GM21381 (cell line): ENCODE measurements at regions not wholly inside any gene's neighbourhood (a gene's known extent, or its start where the extent isn't known, plus 50 kb on each side); places are given as distances from the start of the nearest gene placed in this dataset.
A peak's percentile ranks its signal among the peaks of the same experiment; 100 is the strongest.
"Not testable (repeated sequence)": the region's sequence is repeated elsewhere in the genome, so short reads cannot be mapped to it uniquely, and the experiment has no call there.

Experiments used
- ATAC-seq: cut with Tn5 transposase; IDR thresholded peaks from one replicate; pipeline ENCODE4 v1.9.1; 2021; ENCODE audit warnings: mild to moderate bottlenecking, moderate library complexity; ENCODE audit not compliant: unreplicated experiment

DNA sequence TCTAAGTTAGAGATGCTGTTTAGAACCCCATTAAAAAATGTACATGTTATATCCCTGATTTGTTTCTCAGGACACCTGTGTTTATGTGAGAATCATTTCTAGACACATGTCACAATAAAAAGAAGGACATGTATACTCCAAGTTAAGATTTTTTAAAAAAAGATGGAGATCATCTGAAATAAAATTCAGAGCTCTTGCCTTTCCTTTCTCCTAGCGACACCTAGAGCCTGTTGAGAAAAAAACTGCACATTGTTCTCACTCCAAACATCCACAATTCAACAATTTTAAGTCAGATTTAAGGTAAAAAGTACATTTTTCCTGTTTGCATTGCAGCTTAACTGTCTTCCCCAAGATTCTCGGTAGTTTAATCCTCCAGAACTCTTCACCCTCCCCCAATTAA is 171.8 kb downstream of the ATP6V0E2 start:
- ATAC-seq = not testable (repeated sequence)

DNA sequence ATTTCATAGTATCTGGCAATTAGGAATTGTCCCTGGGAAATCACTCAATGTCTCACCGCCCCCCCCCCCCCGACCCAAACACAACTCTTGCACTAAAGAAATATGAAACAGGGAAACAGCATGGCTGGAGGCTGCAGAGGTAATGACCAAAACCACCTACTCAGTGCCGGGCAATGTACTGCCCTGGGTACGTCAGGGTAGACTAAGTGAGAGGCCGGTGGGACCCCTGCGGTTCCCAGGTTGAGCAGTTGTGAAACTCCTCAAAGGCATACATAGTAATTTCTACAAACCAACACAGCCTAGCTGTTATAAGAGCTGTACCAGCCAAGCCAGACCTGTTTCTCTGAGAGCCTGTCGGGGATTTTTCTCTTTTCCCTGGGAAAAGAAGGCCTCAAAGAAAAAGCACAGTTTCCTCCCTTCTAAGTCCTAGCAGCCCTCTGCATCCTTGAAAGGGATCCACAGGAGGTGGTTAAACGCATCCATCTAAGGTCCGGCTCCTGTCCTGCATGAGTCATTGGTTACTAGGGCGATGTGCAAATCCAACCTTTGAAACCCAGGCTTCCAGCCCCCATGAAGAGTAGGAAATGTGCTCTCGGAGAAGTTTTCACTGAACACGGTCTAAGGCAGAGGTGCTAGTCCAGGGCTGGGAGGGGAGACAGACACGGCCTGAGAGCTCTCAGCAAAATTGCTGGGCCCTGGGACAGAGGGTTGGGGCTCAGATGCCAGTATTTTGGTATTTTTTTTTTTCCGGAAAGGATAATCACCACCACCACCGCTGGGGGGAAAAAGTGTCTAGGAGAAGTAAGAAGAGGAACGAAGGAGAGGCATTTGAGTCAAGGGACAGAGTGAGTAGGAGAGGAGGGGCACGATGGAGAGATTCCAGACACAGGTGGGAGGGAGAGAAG is 172.8 kb downstream of the ATP6V0E2 start:
- not testable (repeated sequence) for ATAC-seq

DNA sequence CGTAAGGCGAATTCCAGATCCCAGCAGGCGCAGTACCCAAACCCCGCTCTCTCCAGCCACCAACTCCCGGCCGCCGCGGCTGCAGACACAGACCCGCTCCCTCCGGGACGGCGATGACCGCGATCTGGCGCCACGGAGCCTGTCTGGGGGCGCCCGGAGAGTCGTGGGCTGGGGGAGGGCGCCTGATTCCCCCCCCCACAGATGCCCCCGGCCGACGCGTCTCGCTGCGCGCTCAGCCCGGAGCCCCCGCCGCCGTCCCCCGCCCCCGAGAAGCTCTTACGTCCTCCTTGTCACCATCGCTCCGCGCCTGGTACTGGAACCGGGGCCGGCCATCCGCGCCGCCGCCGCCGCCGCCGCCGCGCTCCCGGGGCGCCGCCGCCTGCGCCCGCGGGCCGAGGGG is 173.6 kb downstream of the ATP6V0E2 start:
- not testable (repeated sequence) for ATAC-seq

DNA sequence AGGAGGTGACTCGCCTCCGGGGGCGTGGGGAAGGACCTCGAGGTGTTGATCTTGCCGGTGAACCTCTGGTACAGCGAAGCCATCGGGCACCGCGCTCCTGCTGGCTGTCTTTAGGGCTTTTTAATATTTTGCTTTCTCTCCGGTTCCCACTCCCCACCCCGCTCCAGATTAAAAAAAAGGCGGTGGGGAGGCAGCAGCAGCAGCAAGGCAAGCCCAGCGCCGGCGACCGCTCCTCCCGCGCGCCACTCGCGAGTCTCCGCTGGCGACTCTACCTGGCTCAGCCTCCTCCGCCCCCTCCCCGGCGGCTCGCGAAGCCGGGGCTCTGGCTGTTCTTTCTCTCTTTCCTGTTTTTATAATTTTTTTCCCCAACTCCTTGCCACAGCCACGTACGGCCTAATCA is 174.0 kb downstream of the ATP6V0E2 start:
- not testable (repeated sequence) for ATAC-seq

DNA sequence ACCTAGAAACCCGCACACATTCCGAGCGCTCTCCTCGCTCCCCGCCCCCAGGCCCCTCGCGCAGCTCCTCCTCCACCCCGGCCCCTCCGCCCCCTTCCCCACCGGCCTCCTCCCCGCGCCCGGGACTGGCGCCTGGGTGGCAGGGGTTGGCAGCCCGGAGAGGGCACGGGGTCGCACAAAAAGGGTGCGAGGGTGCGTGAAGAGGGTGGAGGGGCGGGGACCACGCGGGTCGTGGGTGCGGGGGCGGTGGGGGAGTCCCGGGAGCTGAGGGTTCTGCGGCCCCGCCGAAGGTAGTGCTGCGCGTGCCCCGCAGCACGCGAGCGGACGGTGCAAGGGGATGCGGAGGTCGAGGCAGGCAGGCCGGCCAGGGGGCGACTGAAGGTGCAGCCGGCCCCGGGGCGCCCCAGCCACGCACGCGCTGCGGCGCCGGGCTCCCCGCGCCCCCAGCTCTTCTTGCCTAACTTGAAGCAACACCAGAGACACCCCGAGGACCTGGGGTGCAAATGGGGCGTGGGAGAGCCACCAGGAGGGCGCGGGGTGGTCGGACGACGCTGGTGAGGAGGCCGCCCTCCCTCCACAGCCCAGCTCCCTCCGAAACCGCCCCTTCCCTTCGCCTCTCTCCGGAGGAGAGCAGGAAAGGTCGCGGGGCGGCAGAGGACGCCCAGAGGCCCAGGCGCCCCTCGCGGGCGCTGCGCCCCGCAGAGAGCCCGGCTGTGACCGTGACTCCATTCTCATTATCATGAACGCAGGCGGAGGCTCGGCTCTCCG is 174.7 kb downstream of the ATP6V0E2 start:
- ATAC-seq = not testable (repeated sequence)

DNA sequence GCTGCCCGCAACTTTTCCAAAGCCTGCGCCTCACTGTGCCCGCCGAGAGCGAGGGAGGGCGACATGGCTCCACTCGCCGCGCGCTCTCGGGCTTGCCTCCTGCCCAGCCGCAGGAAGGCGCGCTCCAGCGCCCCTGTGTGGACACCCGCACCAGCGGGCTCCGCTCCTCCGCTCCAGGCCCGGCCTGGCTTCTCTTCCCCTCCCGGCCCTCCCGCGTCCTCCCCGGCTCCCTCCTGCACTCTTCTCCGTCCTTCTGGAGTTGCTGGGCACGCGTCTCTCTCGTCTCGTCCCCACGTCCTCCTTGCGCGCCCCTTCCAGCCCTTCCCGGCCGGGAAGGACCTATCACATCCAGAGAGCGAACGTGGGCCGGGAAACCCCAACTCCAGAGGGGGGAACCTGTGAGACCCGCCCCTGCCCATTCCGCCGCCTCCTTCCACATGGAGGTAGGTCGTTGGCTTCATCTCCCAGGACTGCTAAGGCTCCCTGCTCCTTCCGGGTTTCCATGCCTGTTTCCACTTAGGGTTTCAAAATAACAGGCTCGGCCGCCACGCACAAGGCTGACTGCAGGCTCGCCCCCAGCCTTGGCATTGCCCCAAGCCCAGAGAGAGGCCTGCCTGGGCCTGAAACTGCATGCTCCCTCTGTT is 175.4 kb downstream of the ATP6V0E2 start:
- not testable (repeated sequence) for ATAC-seq

DNA sequence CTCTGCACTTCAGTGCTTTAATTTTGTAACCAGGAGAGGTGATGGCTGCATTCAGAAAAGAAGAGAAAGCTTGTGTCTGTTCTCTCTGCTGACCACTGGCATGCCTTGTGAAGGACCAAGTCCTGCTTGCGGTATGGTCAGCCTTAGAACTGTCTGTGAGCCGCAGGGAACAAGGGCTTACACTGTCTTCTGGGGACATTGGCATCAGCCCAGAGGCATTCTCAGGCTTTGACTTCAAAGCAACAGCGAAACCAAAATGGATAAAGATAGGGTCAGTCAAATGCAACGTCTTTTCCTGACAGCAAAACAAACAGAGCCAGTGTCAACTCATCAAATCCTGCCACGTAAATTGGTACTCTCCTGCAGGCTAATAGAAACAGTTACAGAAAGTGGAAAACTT is 179.6 kb downstream of the ATP6V0E2 start:
- ATAC-seq = not testable (repeated sequence)

DNA sequence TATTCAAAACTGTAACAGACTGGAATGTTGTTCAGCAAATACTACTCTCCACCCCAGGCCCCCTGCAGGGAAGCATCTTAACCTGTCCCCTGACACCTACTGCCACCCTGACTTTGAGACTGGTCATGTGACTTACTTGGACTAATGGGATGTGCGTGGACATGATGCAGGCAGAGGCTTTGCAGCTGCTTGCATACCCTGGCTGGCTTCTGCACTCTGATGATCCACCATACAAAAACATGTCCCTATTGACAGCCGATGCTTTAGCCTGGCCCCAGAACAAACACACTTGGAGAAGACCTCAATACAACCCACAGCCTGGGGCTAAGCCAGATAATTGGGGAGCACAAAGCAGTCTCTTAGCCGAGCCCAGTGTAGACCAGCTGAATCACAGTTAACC is 180.5 kb downstream of the ATP6V0E2 start:
- ATAC-seq = not testable (repeated sequence)

DNA sequence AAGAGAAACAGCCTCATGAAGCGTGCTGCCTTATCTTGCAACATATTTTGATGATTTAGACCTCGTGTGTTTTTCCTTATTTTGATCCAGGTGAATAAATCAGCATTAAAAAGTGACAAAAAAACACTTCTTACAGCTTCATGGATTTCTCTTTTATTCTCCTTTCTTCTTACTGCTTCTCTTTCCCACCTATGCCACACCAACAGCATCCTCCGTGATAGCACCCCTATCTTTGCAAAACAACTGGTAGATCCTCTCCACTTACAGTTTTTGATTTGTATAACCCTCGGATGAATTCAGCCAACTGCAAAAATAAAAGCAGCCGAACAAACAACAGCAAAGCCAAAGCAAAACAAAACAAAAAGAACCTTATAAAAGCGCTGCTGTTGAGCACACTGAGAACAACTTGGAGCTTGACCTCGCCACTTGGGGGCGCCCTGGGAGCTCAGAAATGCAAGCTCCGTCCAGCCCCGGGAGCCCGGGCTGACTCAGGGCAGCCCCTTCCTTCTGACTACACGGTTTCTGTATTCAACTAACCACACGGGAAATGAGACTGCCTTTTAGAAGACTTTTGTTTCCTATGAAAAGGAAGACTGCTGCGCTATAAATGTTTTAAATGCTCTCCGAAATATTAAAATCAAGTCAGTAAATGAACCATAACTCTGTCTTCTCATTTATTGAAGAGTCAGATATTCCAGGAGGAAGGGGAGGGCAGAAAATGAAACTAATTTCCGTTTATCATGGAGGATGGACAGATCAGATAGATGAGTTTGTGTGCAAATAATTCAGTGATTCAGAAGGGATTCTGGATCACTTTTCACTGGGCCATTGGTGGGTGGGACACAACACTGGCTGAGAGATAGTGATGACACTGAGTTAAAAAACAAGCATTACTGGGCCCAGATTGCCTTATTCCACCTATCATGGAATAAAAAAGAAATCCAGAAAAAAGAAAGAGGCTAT is 186.8 kb downstream of the ATP6V0E2 start:
- ATAC-seq = peak; percentile 97

DNA sequence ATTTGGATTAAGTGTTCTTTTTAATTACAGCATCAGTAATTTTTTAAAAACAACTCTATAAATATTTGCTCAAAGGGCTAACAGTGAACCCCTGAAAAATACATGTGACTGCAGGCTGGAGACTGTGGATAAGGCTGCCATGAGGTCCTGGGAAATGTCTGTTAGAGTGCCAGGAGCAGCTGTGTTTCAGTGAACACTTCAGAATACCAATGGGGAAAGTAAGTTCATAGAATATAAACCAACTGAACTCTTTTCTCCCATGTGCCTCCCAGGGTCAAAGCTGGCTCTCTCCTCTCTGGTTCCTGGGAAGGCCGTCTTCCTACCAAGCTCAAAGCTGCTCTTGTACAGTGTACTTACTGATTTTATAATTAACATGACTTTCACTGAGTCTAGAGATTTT is 189.4 kb downstream of the ATP6V0E2 start:
- ATAC-seq = not testable (repeated sequence)

DNA sequence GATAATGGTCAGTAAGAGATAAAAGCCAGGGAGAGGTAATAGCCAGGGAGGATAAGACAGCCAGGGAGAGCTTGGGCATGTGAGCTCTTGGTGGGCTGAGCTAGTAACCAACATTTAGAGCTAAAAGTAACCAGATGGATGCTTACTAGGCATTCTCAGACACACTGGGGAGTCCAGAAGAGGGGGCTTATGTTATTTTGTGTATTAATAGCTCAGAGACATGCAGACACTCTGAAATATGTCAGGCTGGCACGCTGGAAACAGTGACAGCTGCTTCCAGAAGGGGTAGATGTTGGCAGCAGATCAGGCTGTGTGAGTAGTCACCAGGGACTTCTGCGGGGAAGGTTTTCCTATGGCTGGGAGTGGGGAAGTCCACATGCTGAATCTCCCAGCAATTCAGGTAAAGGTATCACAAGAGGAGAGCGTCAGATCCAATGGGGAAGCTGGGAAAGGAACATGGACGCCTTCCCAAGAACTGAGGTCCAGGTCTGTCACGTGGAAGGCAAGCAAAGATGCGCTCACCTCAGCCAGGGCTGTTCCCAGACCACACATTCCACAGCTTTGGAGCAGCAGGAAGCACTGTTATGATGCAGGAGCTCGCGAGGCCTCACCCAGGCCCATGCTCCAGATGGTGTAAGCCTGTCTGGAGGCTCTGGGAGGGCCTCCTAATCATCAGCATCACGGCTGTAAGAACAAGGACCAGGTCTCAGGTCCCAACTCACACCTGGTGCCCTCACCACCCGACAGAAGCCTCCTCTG is 196.0 kb downstream of the ATP6V0E2 start:
- ATAC-seq = not testable (repeated sequence)

DNA sequence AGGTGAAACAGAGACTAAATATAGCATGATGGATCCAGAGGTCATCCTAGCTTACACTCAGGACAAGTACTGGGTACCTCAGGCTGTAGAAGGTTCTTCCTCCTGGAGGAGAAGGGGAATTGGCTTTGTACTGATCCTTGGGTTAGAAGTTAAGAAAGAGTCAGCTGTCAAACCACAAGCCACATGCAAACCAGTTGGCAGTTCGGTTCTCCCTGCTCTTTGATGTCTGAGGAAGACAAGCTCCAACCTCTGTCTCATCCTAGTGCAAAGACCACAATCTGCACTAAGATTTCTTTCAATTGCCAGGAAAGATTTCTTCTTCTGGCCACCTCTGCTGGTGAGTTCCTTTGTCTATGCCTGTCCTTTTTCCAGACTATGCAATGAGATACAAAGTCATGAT is 203.8 kb downstream of the ATP6V0E2 start:
- not testable (repeated sequence) for ATAC-seq

DNA sequence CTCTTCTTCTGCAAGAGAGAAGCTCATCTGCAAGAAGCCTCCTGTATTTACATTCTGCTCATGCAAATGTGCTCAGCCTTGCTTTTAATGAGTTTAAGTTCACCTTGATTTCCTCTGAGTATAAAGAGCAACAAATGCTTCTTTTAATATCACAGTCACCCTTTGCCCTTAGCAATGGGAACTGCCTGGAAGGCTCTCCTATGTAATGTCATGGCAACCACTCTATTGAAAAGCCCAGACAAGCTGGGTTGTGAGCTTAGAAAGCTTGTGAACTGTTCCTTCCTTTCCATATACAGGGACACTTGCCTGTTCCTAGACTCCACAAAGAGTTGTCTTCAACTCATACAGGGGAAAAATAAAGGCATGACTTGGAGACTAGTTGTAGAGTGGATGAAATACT is 208.1 kb downstream of the ATP6V0E2 start:
- ATAC-seq = not testable (repeated sequence)

DNA sequence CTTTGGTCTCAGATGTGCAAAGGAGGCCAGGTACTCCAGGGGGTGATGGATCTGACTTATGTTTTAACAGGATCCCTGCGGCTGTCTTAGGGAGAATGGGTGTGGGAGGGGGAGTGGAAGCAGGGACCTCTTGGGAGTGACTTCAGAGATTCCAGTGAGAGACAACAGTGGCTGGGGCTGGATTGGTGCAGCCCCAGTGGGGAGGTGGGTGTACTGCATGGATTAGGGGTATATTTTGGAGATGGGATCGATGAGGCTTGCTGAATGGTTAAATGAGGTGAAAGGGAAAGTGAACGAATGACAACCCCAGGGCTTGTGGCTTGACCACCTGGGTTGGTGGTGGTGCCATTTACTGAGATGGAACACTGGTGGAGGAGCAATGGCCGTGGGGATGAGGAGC is 211.0 kb downstream of the ATP6V0E2 start:
- ATAC-seq = not testable (repeated sequence)

DNA sequence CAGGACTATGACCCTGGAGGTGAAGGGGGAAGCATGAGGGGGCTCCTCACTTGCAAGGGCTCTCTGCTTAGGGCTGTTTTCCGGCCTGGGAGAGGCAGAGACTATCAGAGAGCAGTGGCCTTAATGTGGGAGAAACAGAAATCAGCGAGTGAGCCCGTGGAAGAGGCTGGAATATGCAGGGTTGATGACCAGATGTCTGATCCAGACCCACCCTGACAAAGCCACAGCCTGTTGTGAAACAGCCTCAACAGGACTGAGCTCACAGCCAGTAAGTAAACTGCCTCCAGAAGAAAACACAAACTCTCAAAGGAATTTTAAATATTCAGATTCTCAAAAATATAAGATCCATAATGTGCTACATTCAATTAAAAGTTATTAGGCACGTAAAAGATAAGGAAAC is 213.7 kb downstream of the ATP6V0E2 start:
- not testable (repeated sequence) for ATAC-seq

DNA sequence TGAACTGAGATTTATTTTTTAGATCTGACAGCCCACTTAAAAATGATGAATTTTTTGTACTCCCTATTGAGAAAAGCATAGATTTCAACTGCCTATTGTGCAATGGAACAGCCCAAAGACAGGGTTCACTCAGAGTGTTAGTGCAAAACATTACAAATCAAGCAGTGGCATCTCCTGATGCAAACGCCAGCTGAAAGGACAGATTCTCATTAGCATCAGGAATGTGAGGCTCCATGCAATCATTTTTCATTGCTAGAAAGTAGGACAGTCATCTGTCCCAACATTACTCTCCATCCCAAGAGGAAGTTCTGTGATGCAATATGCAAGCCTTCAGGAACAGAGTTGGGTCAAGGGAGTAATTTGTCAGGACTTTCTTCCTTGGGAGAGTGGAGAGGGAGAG is 215.4 kb downstream of the ATP6V0E2 start:
- not testable (repeated sequence) for ATAC-seq

DNA sequence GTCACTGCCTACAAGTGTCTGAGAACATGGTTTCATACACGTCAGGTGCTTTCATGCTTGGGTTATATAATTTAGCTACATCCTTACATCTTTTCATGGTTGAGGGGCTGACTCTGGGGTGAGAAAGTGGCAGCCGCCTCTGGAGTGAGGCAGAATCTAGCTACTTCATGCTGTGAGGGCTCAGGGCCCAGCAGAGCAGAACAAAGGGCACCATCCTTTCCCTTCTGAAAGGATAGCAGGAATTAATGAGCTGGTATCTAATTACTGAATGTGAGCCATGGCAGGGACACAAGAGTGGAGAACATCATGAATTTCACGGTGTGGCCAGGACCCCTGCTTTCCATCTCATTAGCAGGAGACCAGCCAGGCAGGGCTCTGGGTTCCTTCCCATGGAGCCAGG is 217.0 kb downstream of the ATP6V0E2 start:
- ATAC-seq = not testable (repeated sequence)

DNA sequence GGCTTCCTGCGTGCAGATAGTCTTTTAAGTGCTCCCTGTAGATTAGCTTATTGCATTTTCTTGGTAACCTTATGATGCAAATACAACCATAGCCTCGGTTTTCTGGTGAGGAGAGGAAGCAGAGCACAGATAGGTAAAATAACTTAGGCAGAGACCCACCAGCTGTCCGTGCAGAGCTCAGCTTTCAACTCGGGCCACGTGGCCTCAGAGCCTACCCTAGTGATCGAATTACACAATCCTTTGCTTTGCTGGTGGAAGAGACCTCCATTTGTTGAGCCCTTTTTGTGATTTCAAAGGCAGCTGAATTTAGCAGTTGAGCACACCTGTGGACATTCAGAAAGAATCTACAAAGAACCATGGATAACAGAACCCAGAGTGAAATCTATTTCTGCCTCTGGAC is 220.1 kb downstream of the ATP6V0E2 start:
- ATAC-seq = not testable (repeated sequence)

DNA sequence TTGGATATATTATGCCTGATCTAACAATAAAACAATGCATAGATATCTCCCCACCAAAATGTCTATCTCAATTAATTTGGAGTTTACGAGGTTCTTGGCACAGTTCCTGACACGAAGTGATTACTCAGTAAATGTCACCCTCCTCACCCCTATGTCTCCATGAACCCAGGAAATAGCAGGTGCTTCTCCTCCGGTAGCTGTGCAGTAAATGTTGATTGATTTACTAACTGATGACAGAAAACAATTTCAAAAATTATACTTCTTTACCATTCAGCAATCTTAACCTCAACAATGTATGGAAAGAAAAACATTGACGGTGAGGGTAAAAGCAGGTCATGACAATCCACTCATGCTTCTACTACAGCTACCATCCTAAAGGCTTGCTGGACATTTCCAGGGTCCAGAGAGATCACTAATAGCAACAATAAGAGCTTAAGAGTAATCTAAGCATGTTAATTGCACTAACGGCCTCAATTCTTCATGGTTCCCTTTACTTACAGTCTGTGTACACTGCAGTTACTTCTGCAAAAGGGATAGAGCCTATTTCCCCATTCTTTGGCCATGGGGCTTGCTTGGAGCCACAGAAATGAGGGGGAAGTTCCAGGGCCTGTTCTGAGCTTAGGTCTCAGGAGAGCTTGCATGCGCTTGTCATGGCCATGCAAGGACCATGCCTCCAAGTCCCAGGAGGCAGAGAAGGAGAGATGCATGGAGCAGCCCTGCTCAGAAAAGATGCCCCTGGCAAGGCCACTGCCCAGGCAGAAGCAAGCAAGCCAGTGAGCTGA is 222.6 kb downstream of the ATP6V0E2 start:
- not testable (repeated sequence) for ATAC-seq
